Stimulated activated CD8-positive, alpha-beta memory T cell treated with anti-CD3 and anti-CD28 coated beads, Interleukin-7, amount 100 ng/mL, for 48 hours (primary cell): ENCODE measurements at regions not wholly inside any gene's neighbourhood (a gene's known extent, or its start where the extent isn't known, plus 50 kb on each side); places are given as distances from the start of the nearest gene placed in this dataset.
"Not testable (repeated sequence)": the region's sequence is repeated elsewhere in the genome, so short reads cannot be mapped to it uniquely, and the experiment has no call there.

ENCODE experiments used
- DNase-seq, 2 donors: peaks; one replicate each; pipeline ENCODE4 v3.0.0-alpha.2; 2020; ENCODE audit warnings: low read depth in 1 of 2; ENCODE audit errors: extremely low read depth in 1 of 2

GRCh38 chr15:77843546-77843945, 210.8 kb upstream of the LINGO1 start:
- DNase-seq = no peak

GRCh38 chr15:77840991-77841775, 208.5 kb upstream of the LINGO1 start:
- no peak for DNase-seq

- no peak for DNase-seq
Measured at GRCh38 chr15:77839970-77840905, 207.5 kb upstream of the LINGO1 start.

DNA sequence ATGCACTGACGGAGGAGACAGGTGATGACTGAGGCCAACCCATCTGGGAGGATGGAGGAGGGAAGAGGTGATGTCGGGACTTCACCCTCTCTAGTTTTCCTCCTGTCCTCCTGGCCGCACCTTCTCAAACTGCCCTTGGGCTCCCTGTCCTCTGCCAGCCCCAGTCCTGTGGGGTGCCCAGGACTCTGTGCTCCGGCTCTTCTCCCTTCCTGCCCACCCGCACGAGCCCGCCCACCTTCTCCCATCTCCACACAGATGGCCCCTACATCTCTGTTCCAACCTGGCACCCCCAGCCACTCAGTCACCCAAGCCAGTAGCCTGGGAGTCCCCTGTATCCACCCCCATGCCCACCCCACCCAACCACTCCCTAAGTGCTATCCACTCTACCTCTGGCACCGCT, 206.7 kb upstream of the LINGO1 start:
- no peak for DNase-seq

GRCh38 chr15:77838595-77838994, 205.9 kb upstream of the LINGO1 start:
- no peak for DNase-seq

GRCh38 chr15:77838061-77838460, 205.3 kb upstream of the LINGO1 start:
- no peak for DNase-seq

- DNase-seq = no peak
Measured at GRCh38 chr15:77837649-77838025, 204.9 kb upstream of the LINGO1 start.

DNA sequence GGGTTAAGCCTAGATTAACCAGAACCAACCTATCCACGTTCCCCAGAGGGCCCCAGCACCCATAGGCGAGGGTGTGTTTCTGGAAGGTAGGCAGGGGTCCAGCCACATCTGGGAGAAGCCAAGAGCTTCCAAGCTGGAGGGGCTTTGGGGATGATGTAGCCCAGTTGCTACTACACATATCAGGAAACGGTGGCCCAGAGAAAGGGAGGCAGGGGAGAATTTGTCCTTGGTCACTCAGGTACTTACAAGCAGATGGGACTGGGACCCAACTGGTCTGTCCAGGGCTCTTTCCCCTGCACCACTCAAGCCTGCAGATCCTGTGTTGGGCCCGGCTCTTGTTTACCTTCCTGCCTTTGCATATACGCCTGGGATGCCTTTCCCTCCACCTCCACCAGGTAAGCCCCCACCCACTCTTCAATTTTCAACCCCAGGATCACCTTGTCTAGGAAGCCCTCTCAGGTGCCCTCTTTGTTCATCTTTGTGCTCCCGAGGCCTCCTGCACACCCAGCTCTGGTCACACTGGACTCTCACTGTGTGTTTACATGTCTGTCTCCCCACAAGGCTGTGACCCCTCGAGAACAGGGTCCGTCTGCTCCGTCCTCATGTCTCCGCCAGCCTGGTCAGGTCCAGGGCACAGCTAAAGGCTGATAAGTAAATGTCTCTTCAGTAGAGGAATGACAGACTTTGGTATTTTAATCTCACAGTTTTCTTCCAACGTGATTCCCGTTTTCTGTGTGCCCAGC, 204.4 kb upstream of the LINGO1 start:
- no peak for DNase-seq

DNA sequence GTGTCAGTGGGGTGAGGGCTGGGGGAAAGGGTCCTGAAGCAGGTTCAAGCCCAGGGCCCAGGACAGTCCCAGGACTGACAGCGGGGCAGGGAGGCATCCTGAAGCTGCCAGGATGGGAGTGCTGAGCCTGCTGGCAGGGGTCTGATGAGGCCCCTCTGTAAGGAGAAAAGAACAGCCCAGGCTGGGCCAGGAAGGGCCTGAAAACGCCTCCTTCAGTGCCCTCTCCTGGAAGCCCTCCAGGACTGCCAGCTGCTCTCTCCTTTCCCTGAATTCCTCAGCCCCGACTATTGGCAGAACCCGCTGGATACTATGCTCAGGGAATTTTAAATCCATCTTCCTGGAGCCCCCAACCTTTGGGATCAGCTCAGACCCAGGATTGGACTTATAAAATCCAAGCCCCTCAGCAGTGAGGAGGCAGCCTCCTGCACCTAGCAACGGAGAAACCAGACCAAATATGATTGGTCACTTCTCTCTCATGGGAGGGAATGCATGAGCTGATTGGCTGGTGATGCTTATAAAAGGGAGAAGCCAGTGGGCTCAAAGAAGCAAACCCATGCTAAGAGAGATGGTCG, 203.5 kb upstream of the LINGO1 start:
- no peak for DNase-seq

DNA sequence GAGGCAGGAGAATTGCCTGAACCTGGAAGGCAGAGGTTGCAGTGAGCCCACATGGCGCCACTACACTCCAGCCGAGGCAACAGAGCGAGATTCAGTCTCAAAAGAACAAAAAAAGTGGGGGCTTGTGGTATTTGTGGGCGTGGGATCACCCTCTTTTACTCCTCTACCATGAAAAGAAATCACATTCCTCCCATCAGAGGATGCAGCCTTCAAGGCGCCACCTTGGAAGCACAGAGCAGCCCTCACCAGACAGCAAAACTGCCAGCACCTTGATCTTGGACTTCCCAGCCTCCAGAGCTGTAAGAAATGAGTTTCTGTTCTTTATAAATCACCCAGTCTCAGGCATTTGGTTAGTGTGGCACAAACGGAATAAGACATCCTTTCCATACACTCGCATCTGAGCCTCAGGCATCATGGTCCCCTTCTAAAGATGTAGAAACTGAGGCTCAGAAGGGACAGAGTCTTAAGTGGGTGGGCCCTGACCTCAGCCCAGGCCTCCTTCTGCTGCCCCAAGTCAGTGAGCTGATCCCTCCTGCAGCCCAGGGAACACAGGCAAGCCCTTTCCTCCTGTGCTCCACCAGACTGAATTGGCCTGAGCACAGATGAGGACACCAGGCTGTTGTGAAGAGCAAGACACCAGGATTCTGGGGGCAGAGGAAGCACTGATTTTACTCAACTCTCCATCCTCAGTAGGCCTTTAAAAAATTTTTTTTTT, 201.7 kb upstream of the LINGO1 start:
- DNase-seq = no peak

- no peak for DNase-seq
Measured at GRCh38 chr15:77832874-77833273, 200.2 kb upstream of the LINGO1 start.

GRCh38 chr15:77831986-77832385, 199.3 kb upstream of the LINGO1 start:
- no peak for DNase-seq

GRCh38 chr15:77830051-77830468, 197.3 kb upstream of the LINGO1 start:
- DNase-seq = no peak

- DNase-seq = not testable (repeated sequence)
Measured at GRCh38 chr15:77829331-77829730, 196.6 kb upstream of the LINGO1 start.

GRCh38 chr15:77827860-77828259, 195.1 kb upstream of the LINGO1 start:
- no peak for DNase-seq

- no peak for DNase-seq
Measured at GRCh38 chr15:77826006-77826695, 193.4 kb upstream of the LINGO1 start.

DNA sequence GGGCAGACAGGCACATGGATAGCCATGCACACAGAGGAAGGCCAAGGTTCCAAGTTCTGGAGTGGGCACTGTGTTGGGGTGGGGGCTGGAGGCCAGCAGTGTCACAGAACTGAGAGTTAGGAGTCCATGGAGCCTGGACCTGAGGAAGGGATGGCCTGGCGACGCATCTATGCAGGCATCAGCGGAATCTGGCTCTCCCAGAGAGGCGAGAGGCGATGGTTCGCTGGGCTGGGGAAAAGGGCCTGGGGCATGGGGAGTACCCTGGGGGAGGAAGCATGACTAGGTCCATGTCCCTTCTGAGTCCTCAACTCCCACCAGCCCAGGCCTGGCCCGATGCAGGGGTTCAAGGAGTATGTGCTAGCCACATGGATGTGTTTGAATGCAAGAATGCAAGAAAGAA, 192.8 kb upstream of the LINGO1 start:
- DNase-seq = no peak

- DNase-seq = no peak
Measured at GRCh38 chr15:77825252-77825542, 192.5 kb upstream of the LINGO1 start.

- DNase-seq = no peak
Measured at GRCh38 chr15:77824361-77825251, 191.9 kb upstream of the LINGO1 start.
